Stomach (tissue), 4 donors: ENCODE measurements at regions not wholly inside any gene's neighbourhood (a gene's known extent, or its start where the extent isn't known, plus 50 kb on each side); places are given as distances from the start of the nearest gene placed in this dataset.

Experiments
- CTCF ChIP-seq, 7 experiments: fragments of 450-650 bp in 4 of 7; fragments of 200-600 bp in 3 of 7; sonication (generic) in 3 of 7; IDR thresholded peaks; one replicate each; pipeline ENCODE4 v1.5.1; 2016 to 2019; ENCODE audit warnings: antibody characterized with exemption in 7 of 7, control low read depth in 2 of 7, mild to moderate bottlenecking in 1 of 7
- EP300 ChIP-seq: sonication (generic); formaldehyde crosslinking; IDR thresholded peaks from one replicate; pipeline ENCODE4 v1.6.1; 2017; ENCODE audit warnings: antibody characterized with exemption
- POLR2AphosphoS5 ChIP-seq, 3 donors: sonication (generic); formaldehyde crosslinking; IDR thresholded peaks; one replicate each; pipeline ENCODE4 v1.6.1; 2016; ENCODE audit warnings: antibody characterized with exemption in 3 of 3

GRCh38 chr3:96259-96658 lies 100.3 kb upstream of the CHL1 start:
- TF ChIP-seq CTCF (IDR thresholded peaks at IDR 0.05) (no peak), EP300 (no peak), POLR2AphosphoS5 (IDR thresholded peaks at IDR 0.05) (no peak)
